ENCODE measurements at regions not wholly inside any gene's neighbourhood (a gene's known extent, or its start where the extent isn't known, plus 50 kb on each side); places are given as distances from the start of the nearest gene placed in this dataset.

- H3K36me3 ChIP-seq (ENCODE audit: control insufficient read depth, insufficient read depth, low read length), result no peaks in the 10 kb centered on the region
- no peaks in the 10 kb centered on the region for H3K27me3 ChIP-seq (ENCODE audit: control insufficient read depth, insufficient read depth, low read length)
- H3K4me3 ChIP-seq (ENCODE audit: low read depth, low read length), result no peak overlapping the region
- TF ChIP-seq, protein P1, sequence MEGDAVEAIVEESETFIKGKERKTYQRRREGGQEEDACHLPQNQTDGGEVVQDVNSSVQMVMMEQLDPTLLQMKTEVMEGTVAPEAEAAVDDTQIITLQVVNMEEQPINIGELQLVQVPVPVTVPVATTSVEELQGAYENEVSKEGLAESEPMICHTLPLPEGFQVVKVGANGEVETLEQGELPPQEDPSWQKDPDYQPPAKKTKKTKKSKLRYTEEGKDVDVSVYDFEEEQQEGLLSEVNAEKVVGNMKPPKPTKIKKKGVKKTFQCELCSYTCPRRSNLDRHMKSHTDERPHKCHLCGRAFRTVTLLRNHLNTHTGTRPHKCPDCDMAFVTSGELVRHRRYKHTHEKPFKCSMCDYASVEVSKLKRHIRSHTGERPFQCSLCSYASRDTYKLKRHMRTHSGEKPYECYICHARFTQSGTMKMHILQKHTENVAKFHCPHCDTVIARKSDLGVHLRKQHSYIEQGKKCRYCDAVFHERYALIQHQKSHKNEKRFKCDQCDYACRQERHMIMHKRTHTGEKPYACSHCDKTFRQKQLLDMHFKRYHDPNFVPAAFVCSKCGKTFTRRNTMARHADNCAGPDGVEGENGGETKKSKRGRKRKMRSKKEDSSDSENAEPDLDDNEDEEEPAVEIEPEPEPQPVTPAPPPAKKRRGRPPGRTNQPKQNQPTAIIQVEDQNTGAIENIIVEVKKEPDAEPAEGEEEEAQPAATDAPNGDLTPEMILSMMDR (IDR thresholded peaks at IDR 0.05; ENCODE audit: insufficient read depth, low read length, severe bottlenecking), result no peak
- DNase-seq (ENCODE audit: low read depth) (no peak), FAIRE-seq (peak; percentile 79)
Observed at GRCh38 chr10:31152421-31153135, 120.9 kb upstream of the ZNF438 start.

GRCh38 chr10:31153161-31153560 is 121.5 kb upstream of the ZNF438 start:
- H3K4me3 ChIP-seq (ENCODE audit: low read depth, low read length), result no peak overlapping the region
- TF ChIP-seq, protein P1 (IDR thresholded peaks at IDR 0.05; ENCODE audit: insufficient read depth, low read length, severe bottlenecking), result no peak
- DNase-seq (ENCODE audit: low read depth) (no peak), FAIRE-seq (peak; percentile 36)
- H3K27me3 ChIP-seq (ENCODE audit: control insufficient read depth, insufficient read depth, low read length), result no peaks in the 10 kb centered on the region
- H3K36me3 ChIP-seq (ENCODE audit: control insufficient read depth, insufficient read depth, low read length), result no peaks in the 10 kb centered on the region

DNA sequence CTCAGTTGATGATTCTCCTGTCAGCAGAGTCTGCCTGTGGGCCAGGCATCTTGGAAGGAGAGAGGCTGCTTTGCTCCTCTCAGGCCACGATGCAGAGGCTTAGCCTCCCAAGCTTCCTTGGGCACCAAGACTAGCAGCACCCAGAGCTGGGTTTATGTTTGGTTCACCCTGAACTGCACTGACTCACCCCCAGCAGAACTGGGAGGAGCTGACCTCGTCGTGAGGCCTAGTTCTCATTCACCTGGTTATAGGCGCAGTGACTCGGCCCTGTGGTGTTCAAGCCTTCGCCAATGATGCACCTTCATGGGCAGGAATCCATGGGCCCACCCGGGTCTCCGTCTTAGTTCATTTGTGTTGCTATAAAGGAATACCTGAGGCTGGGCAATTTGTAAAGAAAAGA is 122.0 kb upstream of the ZNF438 start:
- H3K4me3 ChIP-seq (ENCODE audit: low read depth, low read length), result no peak overlapping the region
- no peaks in the 10 kb centered on the region for H3K36me3 ChIP-seq (ENCODE audit: control insufficient read depth, insufficient read depth, low read length)
- DNase-seq (ENCODE audit: low read depth), result peak; percentile 51
- no peaks in the 10 kb centered on the region for H3K27me3 ChIP-seq (ENCODE audit: control insufficient read depth, insufficient read depth, low read length)
- no peak for FAIRE-seq
- TF ChIP-seq, protein P1 (IDR thresholded peaks at IDR 0.05; ENCODE audit: insufficient read depth, low read length, severe bottlenecking), result no peak

DNA sequence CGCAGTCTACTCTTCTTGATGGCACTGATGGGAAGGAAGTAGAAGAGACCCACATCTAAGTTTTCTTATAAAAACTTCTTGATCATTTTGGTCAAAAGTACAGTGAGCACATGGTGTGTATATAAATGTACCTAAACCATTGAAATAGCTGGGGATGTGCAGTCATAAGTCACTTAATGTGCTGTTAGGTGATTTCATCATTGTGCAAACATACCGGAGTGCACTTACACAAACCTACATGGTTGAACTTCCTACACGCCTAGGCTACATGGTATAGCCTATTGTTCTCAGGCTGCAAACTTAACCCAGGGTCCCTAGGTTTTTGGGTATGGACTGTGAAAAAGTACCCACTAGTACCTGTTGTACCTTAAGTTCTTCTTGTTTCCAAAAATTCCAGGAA is 123.3 kb upstream of the ZNF438 start:
- no peak overlapping the region for H3K4me3 ChIP-seq (ENCODE audit: low read depth, low read length)
- TF ChIP-seq, protein P1 (IDR thresholded peaks at IDR 0.05; ENCODE audit: insufficient read depth, low read length, severe bottlenecking), result no peak
- H3K27me3 ChIP-seq (ENCODE audit: control insufficient read depth, insufficient read depth, low read length), result no peaks in the 10 kb centered on the region
- FAIRE-seq (no peak), DNase-seq (ENCODE audit: low read depth) (peak; percentile 64)
- no peaks in the 10 kb centered on the region for H3K36me3 ChIP-seq (ENCODE audit: control insufficient read depth, insufficient read depth, low read length)

GRCh38 chr10:31157123-31158010 is 125.7 kb upstream of the ZNF438 start:
- FAIRE-seq (no peak), DNase-seq (ENCODE audit: low read depth) (no peak)
- no peaks in the 10 kb centered on the region for H3K27me3 ChIP-seq (ENCODE audit: control insufficient read depth, insufficient read depth, low read length)
- TF ChIP-seq, protein P1 (IDR thresholded peaks at IDR 0.05; ENCODE audit: insufficient read depth, low read length, severe bottlenecking), result no peak
- no peak overlapping the region for H3K4me3 ChIP-seq (ENCODE audit: low read depth, low read length)
- H3K36me3 ChIP-seq (ENCODE audit: control insufficient read depth, insufficient read depth, low read length), result no peaks in the 10 kb centered on the region

All from bronchial epithelial cell (primary cell).